ENCODE measurements at regions not wholly inside any gene's neighbourhood (a gene's known extent, or its start where the extent isn't known, plus 50 kb on each side); places are given as distances from the start of the nearest gene placed in this dataset.
"Not testable (repeated sequence)": the region's sequence is repeated elsewhere in the genome, so short reads cannot be mapped to it uniquely, and the experiment has no call there.

DNA sequence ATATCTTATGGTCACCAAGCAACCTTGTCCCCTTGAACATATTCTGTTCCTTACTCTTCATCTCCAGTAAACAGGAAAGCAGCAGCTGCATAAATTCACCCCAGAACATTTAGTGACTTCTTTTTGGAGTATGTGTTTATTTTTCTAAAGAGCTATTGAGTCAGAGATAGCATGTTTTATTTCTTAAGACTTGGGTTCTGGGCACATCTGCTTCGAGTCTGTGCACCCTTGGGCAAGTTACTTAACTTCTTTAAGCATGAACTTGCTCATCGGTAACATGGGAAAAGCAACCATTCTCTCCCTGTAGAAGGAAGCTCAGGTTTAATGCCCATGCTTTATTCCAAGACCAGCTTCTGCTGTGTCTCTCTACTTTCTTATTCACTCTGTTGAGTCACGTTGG, 309.3 kb upstream of the MEX3C start:
- intact Hi-C loops (cut with micrococcal nuclease; ENCODE audit: unreplicated experiment): no loop called here
- no peak for DNase-seq (ENCODE audit: low spot score)
- H3K27me3 ChIP-seq (replicated peaks; ENCODE audit: insufficient read depth, low read depth, low read length, poor library complexity): no peaks in the 10 kb centered on the region
- no peaks in the 10 kb centered on the region for H3K4me1 ChIP-seq (ENCODE audit: insufficient read depth, low read length, poor library complexity, severe bottlenecking)
- H3K27ac ChIP-seq (ENCODE audit: low read depth, low read length, poor library complexity, severe bottlenecking): no peak overlapping the region
- TF ChIP-seq, protein P1, sequence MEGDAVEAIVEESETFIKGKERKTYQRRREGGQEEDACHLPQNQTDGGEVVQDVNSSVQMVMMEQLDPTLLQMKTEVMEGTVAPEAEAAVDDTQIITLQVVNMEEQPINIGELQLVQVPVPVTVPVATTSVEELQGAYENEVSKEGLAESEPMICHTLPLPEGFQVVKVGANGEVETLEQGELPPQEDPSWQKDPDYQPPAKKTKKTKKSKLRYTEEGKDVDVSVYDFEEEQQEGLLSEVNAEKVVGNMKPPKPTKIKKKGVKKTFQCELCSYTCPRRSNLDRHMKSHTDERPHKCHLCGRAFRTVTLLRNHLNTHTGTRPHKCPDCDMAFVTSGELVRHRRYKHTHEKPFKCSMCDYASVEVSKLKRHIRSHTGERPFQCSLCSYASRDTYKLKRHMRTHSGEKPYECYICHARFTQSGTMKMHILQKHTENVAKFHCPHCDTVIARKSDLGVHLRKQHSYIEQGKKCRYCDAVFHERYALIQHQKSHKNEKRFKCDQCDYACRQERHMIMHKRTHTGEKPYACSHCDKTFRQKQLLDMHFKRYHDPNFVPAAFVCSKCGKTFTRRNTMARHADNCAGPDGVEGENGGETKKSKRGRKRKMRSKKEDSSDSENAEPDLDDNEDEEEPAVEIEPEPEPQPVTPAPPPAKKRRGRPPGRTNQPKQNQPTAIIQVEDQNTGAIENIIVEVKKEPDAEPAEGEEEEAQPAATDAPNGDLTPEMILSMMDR (conservative IDR thresholded peaks at IDR 0.05; ENCODE audit: low read depth, low read length): no peak
- no peak for TF ChIP-seq EZH2 (IDR thresholded peaks at IDR 0.05; ENCODE audit: borderline replicate concordance, low read depth, low read length, poor library complexity, severe bottlenecking)
- no peaks in the 10 kb centered on the region for H3K36me3 ChIP-seq (ENCODE audit: insufficient read depth, low read length, poor library complexity, severe bottlenecking)
- ChIA-PET POLR2A (ENCODE audit: low non-redundant PET) (no interaction called here), CTCF (no interaction called here)
- no peak overlapping the region for H3K4me3 ChIP-seq (ENCODE audit: low read depth, low read length, poor library complexity, severe bottlenecking)
- BruUV-seq (replicated peaks): no TSS peak
- no peaks in the 10 kb centered on the region for H3K9me3 ChIP-seq (ENCODE audit: low read depth, low read length, poor library complexity, severe bottlenecking)

- BruUV-seq (replicated peaks); H3K27ac ChIP-seq (ENCODE audit: low read depth, low read length, poor library complexity, severe bottlenecking); H3K4me1 ChIP-seq (ENCODE audit: insufficient read depth, low read length, poor library complexity, severe bottlenecking); DNase-seq (ENCODE audit: low spot score); H3K9me3 ChIP-seq (ENCODE audit: low read depth, low read length, poor library complexity, severe bottlenecking); intact Hi-C loops (cut with micrococcal nuclease; ENCODE audit: unreplicated experiment); H3K36me3 ChIP-seq (ENCODE audit: insufficient read depth, low read length, poor library complexity, severe bottlenecking); CTCF ChIA-PET; H3K4me3 ChIP-seq (ENCODE audit: low read depth, low read length, poor library complexity, severe bottlenecking); H3K27me3 ChIP-seq (replicated peaks; ENCODE audit: insufficient read depth, low read depth, low read length, poor library complexity); POLR2A ChIA-PET (ENCODE audit: low non-redundant PET): not testable (repeated sequence)
These were observed 310.9 kb upstream of the MEX3C start for GRCh38 chr18:51508410-51508809.

DNA sequence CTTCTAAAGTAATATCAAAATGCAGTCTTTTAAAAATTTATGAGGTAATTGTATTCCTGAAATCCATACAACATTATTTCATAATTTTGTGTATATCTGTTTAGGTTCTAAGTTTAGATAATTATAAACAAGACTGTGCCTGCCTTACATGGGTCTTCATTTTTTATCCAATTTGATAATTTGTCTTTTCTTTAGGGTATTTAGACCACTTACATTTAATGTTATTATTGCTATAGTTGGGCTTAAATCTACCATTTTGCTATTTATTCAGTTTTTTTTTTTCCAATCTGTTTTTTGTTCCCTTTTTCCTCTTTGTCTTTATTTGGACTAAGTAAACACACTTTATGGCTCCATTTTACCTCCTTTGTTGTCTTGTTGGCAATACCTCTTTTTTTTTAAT, 312.5 kb upstream of the MEX3C start:
- ChIA-PET CTCF (no interaction called here), POLR2A (ENCODE audit: low non-redundant PET) (no interaction called here)
- intact Hi-C loops (cut with micrococcal nuclease; ENCODE audit: unreplicated experiment): no loop called here
- H3K4me3 ChIP-seq (ENCODE audit: low read depth, low read length, poor library complexity, severe bottlenecking): no peak overlapping the region
- H3K27me3 ChIP-seq (replicated peaks; ENCODE audit: insufficient read depth, low read depth, low read length, poor library complexity): no peaks in the 10 kb centered on the region
- DNase-seq (ENCODE audit: low spot score): no peak
- H3K27ac ChIP-seq (ENCODE audit: low read depth, low read length, poor library complexity, severe bottlenecking): no peak overlapping the region
- H3K9me3 ChIP-seq (ENCODE audit: low read depth, low read length, poor library complexity, severe bottlenecking): no peaks in the 10 kb centered on the region
- peaks cover 10% of the 10 kb centered on the region for H3K4me1 ChIP-seq (ENCODE audit: insufficient read depth, low read length, poor library complexity, severe bottlenecking)
- no TSS peak for BruUV-seq (replicated peaks)
- no peak for TF ChIP-seq EZH2 (IDR thresholded peaks at IDR 0.05; ENCODE audit: borderline replicate concordance, low read depth, low read length, poor library complexity, severe bottlenecking)
- TF ChIP-seq, protein P1 (conservative IDR thresholded peaks at IDR 0.05; ENCODE audit: low read depth, low read length): no peak
- no peaks in the 10 kb centered on the region for H3K36me3 ChIP-seq (ENCODE audit: insufficient read depth, low read length, poor library complexity, severe bottlenecking)

GRCh38 chr18:51513517-51513916, 316.0 kb upstream of the MEX3C start:
- no peaks in the 10 kb centered on the region for H3K36me3 ChIP-seq (ENCODE audit: insufficient read depth, low read length, poor library complexity, severe bottlenecking)
- intact Hi-C loops (cut with micrococcal nuclease; ENCODE audit: unreplicated experiment): no loop called here
- peak; percentile 72 for DNase-seq (ENCODE audit: low spot score)
- peaks cover 10% of the 10 kb centered on the region for H3K4me1 ChIP-seq (ENCODE audit: insufficient read depth, low read length, poor library complexity, severe bottlenecking)
- no peaks in the 10 kb centered on the region for H3K27me3 ChIP-seq (replicated peaks; ENCODE audit: insufficient read depth, low read depth, low read length, poor library complexity)
- H3K27ac ChIP-seq (ENCODE audit: low read depth, low read length, poor library complexity, severe bottlenecking): no peak overlapping the region
- BruUV-seq (replicated peaks): no TSS peak
- no peak for TF ChIP-seq EZH2 (IDR thresholded peaks at IDR 0.05; ENCODE audit: borderline replicate concordance, low read depth, low read length, poor library complexity, severe bottlenecking)
- TF ChIP-seq, protein P1 (conservative IDR thresholded peaks at IDR 0.05; ENCODE audit: low read depth, low read length): no peak
- ChIA-PET CTCF (no interaction called here), POLR2A (ENCODE audit: low non-redundant PET) (no interaction called here)
- no peaks in the 10 kb centered on the region for H3K9me3 ChIP-seq (ENCODE audit: low read depth, low read length, poor library complexity, severe bottlenecking)
- H3K4me3 ChIP-seq (ENCODE audit: low read depth, low read length, poor library complexity, severe bottlenecking): no peak overlapping the region

Data from A673 (cell line).